Liver (tissue), 3 donors: ENCODE measurements at regions not wholly inside any gene's neighbourhood (a gene's known extent, or its start where the extent isn't known, plus 50 kb on each side); places are given as distances from the start of the nearest gene placed in this dataset.

Experiments used
- GABPA ChIP-seq, 2 donors: IDR thresholded peaks in 1 of 2; conservative IDR thresholded peaks in 1 of 2; 2 replicates each; pipeline ENCODE4 v1.6.1; 2016; ENCODE audit warnings: antibody characterized with exemption in 2 of 2, mild to moderate bottlenecking in 1 of 2, moderate library complexity in 1 of 2
- JUND ChIP-seq, 2 donors: IDR thresholded peaks; 2 replicates each; pipeline ENCODE4 v1.6.1; 2016; ENCODE audit warnings: antibody characterized with exemption in 2 of 2
- MAX ChIP-seq: IDR thresholded peaks from 2 replicates; pipeline ENCODE4 v1.6.1; 2016; ENCODE audit warnings: antibody characterized with exemption
- RAD21 ChIP-seq, 2 donors: IDR thresholded peaks; 2 replicates each; pipeline ENCODE4 v1.6.1; 2016; ENCODE audit warnings: antibody characterized with exemption in 2 of 2, mild to moderate bottlenecking in 2 of 2
- SP1 ChIP-seq: IDR thresholded peaks from 2 replicates; pipeline ENCODE4 v1.6.1; 2018; ENCODE audit warnings: antibody characterized with exemption, mild to moderate bottlenecking
- TF ChIP-seq, protein P1 (sequence below): fragments of 150-350 bp; IDR thresholded peaks from 2 replicates; pipeline ENCODE4 v1.5.1; 2017; ENCODE audit warnings: improper control_type of control experiment, low read depth, low read length; ENCODE audit not compliant: missing input control
- TF ChIP-seq, protein P2 (sequence below): IDR thresholded peaks from 2 replicates; pipeline ENCODE4 v1.6.1; 2016; ENCODE audit warnings: antibody characterized with exemption
- TF ChIP-seq, protein P3 (sequence below): IDR thresholded peaks from 2 replicates; pipeline ENCODE4 v1.6.1; 2016; ENCODE audit warnings: antibody characterized with exemption, mild to moderate bottlenecking
- donor health status: healthy.
- donor health status: healthy.

DNA sequence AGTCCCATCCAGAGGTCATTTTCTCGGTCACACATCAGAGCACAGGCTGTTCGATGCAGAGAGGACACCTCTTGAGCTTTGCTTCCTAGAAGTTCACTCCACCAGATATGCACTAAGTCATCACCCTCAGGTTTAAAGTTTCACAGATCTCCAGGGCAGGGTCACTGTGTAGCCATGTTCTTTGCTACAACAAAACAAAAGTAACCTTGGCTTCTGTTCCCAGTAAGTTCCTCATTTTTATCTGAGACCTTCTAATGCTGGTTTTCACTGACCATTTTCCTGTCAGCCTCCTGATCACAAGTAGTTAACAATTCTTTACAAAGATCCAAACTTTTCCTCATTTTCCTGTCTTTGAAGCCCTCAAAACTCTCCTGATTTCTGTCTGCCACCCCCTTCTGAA lies 97.5 kb upstream of the CTSV start:
- no peak for TF ChIP-seq GABPA (IDR thresholded peaks at IDR 0.05 in 1 of 2, conservative IDR thresholded peaks at IDR 0.05 in 1 of 2)
- TF ChIP-seq SP1, result no peak
- TF ChIP-seq, protein P1, sequence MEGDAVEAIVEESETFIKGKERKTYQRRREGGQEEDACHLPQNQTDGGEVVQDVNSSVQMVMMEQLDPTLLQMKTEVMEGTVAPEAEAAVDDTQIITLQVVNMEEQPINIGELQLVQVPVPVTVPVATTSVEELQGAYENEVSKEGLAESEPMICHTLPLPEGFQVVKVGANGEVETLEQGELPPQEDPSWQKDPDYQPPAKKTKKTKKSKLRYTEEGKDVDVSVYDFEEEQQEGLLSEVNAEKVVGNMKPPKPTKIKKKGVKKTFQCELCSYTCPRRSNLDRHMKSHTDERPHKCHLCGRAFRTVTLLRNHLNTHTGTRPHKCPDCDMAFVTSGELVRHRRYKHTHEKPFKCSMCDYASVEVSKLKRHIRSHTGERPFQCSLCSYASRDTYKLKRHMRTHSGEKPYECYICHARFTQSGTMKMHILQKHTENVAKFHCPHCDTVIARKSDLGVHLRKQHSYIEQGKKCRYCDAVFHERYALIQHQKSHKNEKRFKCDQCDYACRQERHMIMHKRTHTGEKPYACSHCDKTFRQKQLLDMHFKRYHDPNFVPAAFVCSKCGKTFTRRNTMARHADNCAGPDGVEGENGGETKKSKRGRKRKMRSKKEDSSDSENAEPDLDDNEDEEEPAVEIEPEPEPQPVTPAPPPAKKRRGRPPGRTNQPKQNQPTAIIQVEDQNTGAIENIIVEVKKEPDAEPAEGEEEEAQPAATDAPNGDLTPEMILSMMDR, result no peak
- TF ChIP-seq, protein P2, sequence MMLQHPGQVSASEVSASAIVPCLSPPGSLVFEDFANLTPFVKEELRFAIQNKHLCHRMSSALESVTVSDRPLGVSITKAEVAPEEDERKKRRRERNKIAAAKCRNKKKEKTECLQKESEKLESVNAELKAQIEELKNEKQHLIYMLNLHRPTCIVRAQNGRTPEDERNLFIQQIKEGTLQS, result no peak
- TF ChIP-seq MAX, result no peak
- no peak for TF ChIP-seq JUND (IDR thresholded peaks at IDR 0.05)
- TF ChIP-seq RAD21 (IDR thresholded peaks at IDR 0.05), result no peak
- TF ChIP-seq, protein P3, sequence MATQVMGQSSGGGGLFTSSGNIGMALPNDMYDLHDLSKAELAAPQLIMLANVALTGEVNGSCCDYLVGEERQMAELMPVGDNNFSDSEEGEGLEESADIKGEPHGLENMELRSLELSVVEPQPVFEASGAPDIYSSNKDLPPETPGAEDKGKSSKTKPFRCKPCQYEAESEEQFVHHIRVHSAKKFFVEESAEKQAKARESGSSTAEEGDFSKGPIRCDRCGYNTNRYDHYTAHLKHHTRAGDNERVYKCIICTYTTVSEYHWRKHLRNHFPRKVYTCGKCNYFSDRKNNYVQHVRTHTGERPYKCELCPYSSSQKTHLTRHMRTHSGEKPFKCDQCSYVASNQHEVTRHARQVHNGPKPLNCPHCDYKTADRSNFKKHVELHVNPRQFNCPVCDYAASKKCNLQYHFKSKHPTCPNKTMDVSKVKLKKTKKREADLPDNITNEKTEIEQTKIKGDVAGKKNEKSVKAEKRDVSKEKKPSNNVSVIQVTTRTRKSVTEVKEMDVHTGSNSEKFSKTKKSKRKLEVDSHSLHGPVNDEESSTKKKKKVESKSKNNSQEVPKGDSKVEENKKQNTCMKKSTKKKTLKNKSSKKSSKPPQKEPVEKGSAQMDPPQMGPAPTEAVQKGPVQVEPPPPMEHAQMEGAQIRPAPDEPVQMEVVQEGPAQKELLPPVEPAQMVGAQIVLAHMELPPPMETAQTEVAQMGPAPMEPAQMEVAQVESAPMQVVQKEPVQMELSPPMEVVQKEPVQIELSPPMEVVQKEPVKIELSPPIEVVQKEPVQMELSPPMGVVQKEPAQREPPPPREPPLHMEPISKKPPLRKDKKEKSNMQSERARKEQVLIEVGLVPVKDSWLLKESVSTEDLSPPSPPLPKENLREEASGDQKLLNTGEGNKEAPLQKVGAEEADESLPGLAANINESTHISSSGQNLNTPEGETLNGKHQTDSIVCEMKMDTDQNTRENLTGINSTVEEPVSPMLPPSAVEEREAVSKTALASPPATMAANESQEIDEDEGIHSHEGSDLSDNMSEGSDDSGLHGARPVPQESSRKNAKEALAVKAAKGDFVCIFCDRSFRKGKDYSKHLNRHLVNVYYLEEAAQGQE, result no peak
